T-helper 17 cell (primary cell): ENCODE measurements at regions not wholly inside any gene's neighbourhood (a gene's known extent, or its start where the extent isn't known, plus 50 kb on each side); places are given as distances from the start of the nearest gene placed in this dataset.

Source experiments
- ATAC-seq: fragments of 150-1000 bp; cut with Tn5 transposase; 2 replicates; pipeline ENCODE4 v1.10.0; 2021; ENCODE audit warnings: mild to moderate bottlenecking, moderate library complexity
- DNase-seq, 3 donors: peaks; one replicate each; pipeline versions ENCODE4 v3.0.0 to v3.0.0-alpha.2; 2020 to 2021
- H3K9me3 ChIP-seq: one replicate; pipeline ENCODE4 v1.7.0; 2013; ENCODE audit warnings: low read length, mild to moderate bottlenecking; ENCODE audit not compliant: control insufficient read depth, poor library complexity, severe bottlenecking
- H3K27ac Mint-ChIP-seq: one replicate; pipeline ENCODE4 v1.8.0; 2022; ENCODE audit warnings: mild to moderate bottlenecking, moderate library complexity, mixed read lengths
- H3K27me3 Mint-ChIP-seq: one replicate; pipeline ENCODE4 v1.8.0; 2022; ENCODE audit warnings: mixed read lengths
- H3K36me3 Mint-ChIP-seq: one replicate; pipeline ENCODE4 v1.8.0; 2022; ENCODE audit warnings: low read depth, mixed read lengths
- H3K4me1 Mint-ChIP-seq: one replicate; pipeline ENCODE4 v1.8.0; 2022; ENCODE audit warnings: mild to moderate bottlenecking, mixed read lengths
- H3K4me3 Mint-ChIP-seq: one replicate; pipeline ENCODE4 v1.8.0; 2022; ENCODE audit warnings: mild to moderate bottlenecking, moderate library complexity, mixed read lengths

DNA sequence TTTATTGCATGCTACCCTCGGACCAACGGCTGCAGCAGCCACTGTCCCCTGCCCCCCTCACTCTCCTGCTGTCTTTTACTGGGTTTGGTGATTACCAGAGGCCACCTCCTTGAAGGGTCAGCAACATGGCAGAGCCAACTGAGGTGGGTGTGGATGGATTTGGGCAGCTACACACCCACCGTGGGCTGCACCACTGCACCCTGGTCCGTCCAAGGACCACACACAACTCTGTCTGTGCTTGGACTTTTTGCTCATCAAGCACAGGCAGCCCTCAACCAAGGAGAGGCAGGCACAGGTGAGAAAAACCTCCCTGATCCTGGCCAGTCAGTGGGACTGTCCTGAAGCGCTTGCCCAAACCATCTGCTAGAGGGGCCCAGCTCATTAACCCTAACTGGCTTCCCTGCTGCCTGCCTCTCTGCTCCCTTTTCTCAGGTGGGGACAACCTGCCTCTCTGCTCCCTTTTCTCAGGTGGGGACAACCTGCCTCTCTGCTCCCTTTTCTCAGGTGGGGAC lies 239.5 kb upstream of the PITRM1 start:
- ATAC-seq (no peak), DNase-seq (no peak)
- no peak overlapping the region for H3K4me3 Mint-ChIP-seq
- no peak overlapping the region for H3K27ac Mint-ChIP-seq
- H3K36me3 Mint-ChIP-seq = peaks cover 2% of the 10 kb centered on the region
- H3K9me3 ChIP-seq = no peaks in the 10 kb centered on the region
- peaks cover 7% of the 10 kb centered on the region for H3K4me1 Mint-ChIP-seq
- H3K27me3 Mint-ChIP-seq = peaks cover 4% of the 10 kb centered on the region

DNA sequence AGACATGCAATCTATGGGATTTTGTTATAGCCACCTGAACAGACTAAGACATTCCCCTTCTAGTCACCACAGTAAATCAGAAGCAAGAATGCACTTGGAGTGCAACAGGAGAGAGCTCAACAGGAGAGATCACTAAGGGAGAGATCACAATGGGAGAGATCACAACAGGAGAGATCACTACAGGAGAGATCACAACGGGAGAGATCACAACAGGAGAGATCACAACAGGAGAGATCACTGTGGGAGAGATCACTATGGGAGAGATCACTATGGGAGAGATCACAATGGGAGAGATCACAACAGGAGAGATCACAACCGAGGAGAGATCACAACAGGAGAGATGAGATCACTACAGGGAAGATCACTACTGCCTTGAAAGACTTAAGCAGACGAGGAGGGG lies 238.5 kb upstream of the PITRM1 start:
- H3K4me3 Mint-ChIP-seq = no peak overlapping the region
- DNase-seq (no peak), ATAC-seq (no peak)
- H3K4me1 Mint-ChIP-seq = peaks cover 7% of the 10 kb centered on the region
- no peak overlapping the region for H3K27ac Mint-ChIP-seq
- H3K36me3 Mint-ChIP-seq = peaks cover 2% of the 10 kb centered on the region
- no peaks in the 10 kb centered on the region for H3K9me3 ChIP-seq
- H3K27me3 Mint-ChIP-seq = peaks cover 4% of the 10 kb centered on the region

DNA sequence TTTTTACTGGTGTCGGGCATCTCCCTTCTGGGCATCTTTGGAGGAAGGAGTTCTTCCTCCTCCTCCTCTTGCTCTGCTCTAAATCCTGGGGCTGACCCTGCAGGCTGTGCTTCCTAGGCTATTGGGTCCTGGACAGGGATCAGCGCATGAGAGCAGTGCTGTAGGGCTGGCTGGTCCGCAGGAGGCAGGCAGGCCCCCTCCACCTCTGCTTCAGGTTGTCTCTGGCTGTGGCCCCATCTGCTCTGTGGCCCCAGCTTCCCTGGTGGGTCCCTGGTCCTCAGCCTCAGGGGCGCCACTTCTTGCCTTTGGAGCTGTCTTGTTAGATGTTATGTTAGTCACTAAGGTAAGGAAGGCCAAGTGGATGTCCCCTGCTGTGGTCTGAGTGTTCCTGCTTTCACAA lies 237.3 kb upstream of the PITRM1 start:
- DNase-seq (no peak), ATAC-seq (no peak)
- peaks cover 4% of the 10 kb centered on the region for H3K27me3 Mint-ChIP-seq
- no peak overlapping the region for H3K27ac Mint-ChIP-seq
- H3K4me1 Mint-ChIP-seq = peaks cover 5% of the 10 kb centered on the region
- peaks cover 2% of the 10 kb centered on the region for H3K36me3 Mint-ChIP-seq
- no peaks in the 10 kb centered on the region for H3K9me3 ChIP-seq
- no peak overlapping the region for H3K4me3 Mint-ChIP-seq

DNA sequence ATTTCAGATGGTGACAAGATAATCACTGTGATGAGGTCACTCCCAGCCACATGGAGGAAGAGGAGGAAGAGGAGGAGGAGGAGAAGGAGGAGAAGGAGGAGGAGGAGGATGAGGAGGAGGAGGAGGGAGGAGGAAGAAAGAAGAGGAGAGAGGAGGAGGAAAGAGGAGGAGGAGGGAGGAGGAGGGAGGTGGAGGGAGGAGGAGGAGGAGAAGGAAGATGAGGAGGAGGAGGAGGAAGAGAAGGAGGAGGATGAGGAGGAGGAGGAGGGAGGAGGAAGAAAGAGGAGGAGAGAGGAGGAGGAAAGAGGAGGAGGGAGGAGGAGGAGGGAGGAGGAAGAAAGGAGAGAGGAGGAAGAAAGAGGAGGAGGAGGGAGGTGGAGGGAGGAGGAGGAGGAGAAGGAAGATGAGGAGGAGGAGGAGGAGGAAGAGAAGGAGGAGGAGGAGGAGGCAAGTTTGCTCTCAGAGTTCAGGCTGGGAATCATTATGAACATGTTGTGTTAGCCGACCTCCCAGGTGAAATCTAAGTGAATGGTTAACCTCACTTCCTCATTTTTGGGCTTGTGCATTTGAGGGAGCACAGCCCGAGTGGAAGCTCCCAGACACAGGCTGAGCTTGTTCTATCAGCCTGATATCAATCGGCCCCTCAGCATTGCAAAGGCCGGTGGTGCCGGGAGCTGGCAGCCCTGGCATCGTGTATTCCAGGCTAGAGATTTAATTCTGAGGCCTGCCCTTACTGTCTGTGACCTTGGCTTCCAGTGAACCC lies 236.2 kb upstream of the PITRM1 start:
- Mint-ChIP-seq H3K4me3 (no peak overlapping the region), H3K4me1 (peaks cover 5% of the 10 kb centered on the region), H3K27ac (no peak overlapping the region), H3K27me3 (peaks cover 6% of the 10 kb centered on the region), H3K36me3 (peaks cover 2% of the 10 kb centered on the region)
- no peaks in the 10 kb centered on the region for H3K9me3 ChIP-seq
- no peak for ATAC-seq
- no peak for DNase-seq

DNA sequence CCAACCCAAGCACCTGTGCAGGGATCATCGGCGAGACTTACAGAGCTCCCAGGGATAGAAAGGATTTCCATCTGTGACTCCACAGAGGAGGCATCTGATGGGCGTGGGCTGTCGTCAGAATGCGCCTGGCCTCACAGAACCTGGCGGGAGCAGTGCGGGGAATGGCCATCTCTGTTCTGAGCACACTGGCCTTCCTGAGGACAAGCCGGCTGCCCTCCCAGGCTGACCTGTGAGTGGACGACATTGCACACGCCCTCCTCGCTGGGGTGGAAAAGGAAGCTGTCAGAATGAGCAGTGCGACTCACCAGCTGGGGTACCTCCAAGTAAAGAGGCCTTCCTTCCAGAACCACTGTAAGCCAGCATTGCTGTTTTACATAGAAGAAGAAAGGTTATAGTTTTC lies 234.6 kb upstream of the PITRM1 start:
- no peaks in the 10 kb centered on the region for H3K36me3 Mint-ChIP-seq
- no peaks in the 10 kb centered on the region for H3K4me1 Mint-ChIP-seq
- H3K4me3 Mint-ChIP-seq = no peak overlapping the region
- ATAC-seq = no peak
- no peak overlapping the region for H3K27ac Mint-ChIP-seq
- no peaks in the 10 kb centered on the region for H3K9me3 ChIP-seq
- DNase-seq = no peak
- H3K27me3 Mint-ChIP-seq = peaks cover 8% of the 10 kb centered on the region

DNA sequence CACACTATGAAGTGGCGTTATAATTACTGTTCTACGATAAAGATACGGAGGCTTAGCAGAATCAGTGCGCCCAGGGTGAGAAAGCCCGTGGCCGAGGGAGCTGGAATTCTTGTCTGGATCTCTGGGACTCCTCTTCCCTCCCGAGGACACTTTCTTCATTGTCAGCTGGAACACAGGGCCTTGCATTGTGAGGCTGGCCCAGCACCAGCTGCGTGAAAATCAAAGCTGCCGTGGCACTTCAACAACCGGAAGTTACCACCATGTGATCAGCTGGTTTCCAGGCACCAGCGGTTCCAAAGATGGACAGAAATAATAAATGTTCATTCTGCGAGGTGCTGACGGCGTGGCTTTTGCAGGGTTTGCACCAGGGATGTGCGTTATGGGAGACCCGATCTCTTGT lies 234.0 kb upstream of the PITRM1 start:
- ATAC-seq (no peak), DNase-seq (no peak)
- no peaks in the 10 kb centered on the region for H3K4me1 Mint-ChIP-seq
- H3K27ac Mint-ChIP-seq = no peak overlapping the region
- no peak overlapping the region for H3K4me3 Mint-ChIP-seq
- H3K27me3 Mint-ChIP-seq = peaks cover 8% of the 10 kb centered on the region
- no peaks in the 10 kb centered on the region for H3K36me3 Mint-ChIP-seq
- H3K9me3 ChIP-seq = no peaks in the 10 kb centered on the region

DNA sequence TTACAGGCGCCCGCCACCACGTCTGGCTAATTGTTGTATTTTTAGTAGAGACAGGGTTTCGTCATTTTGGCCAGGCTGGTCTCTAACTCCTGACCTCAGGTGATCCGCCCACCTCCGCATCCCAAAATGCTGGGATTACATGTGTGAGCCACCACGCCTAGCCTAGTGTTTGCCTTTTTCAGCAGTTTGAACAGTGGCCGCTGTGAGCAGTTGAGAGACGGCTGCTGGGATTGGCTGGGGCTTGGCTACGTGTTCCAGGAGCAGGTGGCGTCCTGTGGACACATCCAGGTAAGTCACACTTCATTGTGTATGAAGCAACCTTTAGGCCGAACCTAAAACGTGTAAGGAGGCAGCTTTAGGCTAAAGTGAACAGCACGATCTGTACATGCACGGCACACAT lies 231.8 kb upstream of the PITRM1 start:
- Mint-ChIP-seq H3K4me1 (no peaks in the 10 kb centered on the region), H3K4me3 (no peak overlapping the region)

DNA sequence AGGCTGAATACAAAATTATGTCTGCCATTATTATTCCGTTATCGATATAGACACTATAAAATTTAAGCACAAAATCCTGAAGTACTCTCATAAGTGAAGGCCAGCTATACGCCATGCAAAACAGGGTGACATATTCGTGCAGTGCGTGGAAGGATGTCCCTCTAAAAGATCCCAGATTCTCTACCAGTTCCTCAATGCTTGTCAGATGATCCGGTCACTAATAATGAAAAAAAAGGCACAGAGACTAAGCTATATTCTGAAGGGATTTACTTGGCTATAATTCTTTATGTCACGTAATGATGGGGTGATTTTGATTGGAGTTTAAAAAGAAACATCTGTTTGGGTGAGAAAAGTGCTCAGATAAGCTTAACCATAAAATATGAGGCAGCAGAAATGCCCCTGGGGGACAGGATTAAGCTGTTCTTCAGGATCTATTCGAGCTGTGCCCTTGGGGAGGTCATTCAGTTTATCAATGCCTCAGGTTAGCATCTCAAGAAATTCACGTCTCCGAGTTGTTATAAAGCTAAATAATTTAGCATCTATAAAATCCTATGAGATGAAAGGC lies 229.7 kb upstream of the PITRM1 start:
- peaks cover 10% of the 10 kb centered on the region for H3K27me3 Mint-ChIP-seq
- DNase-seq (no peak), ATAC-seq (no peak)
- H3K36me3 Mint-ChIP-seq = no peaks in the 10 kb centered on the region
- H3K4me3 Mint-ChIP-seq = no peak overlapping the region
- no peaks in the 10 kb centered on the region for H3K9me3 ChIP-seq
- no peak overlapping the region for H3K27ac Mint-ChIP-seq
- H3K4me1 Mint-ChIP-seq = peaks cover 1% of the 10 kb centered on the region

More for the DNA sequence above, 231.8 kb upstream of the PITRM1 start:
- no peaks in the 10 kb centered on the region for H3K9me3 ChIP-seq
- no peak overlapping the region for H3K27ac Mint-ChIP-seq
- no peaks in the 10 kb centered on the region for H3K36me3 Mint-ChIP-seq
- DNase-seq (no peak), ATAC-seq (no peak)
- H3K27me3 Mint-ChIP-seq = peaks cover 8% of the 10 kb centered on the region

DNA sequence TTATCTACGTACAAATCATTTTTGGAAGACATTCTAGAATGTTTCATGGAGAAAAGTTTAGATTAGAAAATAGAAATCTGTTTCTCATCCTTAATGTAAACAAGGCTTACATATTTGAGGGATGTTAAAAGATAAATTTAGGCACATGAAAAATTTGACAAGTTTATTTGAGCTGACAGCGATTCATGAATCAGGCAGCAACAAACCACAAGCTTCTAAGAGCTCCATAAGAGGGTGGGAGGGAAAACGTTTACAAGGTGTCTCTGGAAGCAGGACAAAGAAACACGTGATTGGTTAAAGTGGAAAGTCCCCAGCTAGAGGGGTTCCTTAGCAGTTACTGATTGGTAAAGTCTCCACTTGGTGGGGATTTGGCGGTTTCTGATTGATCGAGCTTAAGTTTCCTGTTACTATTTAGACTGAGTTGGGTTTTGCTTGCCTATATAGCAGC lies 228.9 kb upstream of the PITRM1 start:
- no peaks in the 10 kb centered on the region for H3K9me3 ChIP-seq
- Mint-ChIP-seq H3K27ac (no peak overlapping the region), H3K4me3 (no peak overlapping the region), H3K4me1 (peaks cover 3% of the 10 kb centered on the region), H3K36me3 (no peaks in the 10 kb centered on the region), H3K27me3 (peaks cover 10% of the 10 kb centered on the region)
- ATAC-seq (no peak), DNase-seq (no peak)

DNA sequence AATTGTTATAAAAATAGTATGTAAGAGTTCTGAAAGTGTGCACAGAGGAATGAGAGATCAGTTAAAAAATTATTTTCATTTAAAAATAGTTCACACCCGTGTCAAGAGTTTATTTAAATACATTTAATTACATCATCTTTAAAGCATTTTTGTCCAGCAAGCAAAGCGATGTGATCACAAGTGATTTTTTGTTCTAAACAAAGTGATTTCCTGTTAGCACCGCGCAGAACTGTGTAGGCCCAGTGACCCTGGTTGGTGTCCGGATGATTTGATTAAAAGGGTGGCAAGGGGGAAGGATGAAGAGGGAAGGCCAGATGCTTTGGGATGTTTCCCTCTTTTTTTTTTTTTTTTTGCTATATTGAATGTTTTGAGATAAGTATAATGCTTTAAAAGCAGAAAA lies 227.8 kb upstream of the PITRM1 start:
- no peak for ATAC-seq
- Mint-ChIP-seq H3K4me3 (no peak overlapping the region), H3K36me3 (no peaks in the 10 kb centered on the region), H3K27me3 (peaks cover 14% of the 10 kb centered on the region), H3K27ac (no peak overlapping the region), H3K4me1 (peaks cover 3% of the 10 kb centered on the region)
- DNase-seq = no peak
- no peaks in the 10 kb centered on the region for H3K9me3 ChIP-seq

DNA sequence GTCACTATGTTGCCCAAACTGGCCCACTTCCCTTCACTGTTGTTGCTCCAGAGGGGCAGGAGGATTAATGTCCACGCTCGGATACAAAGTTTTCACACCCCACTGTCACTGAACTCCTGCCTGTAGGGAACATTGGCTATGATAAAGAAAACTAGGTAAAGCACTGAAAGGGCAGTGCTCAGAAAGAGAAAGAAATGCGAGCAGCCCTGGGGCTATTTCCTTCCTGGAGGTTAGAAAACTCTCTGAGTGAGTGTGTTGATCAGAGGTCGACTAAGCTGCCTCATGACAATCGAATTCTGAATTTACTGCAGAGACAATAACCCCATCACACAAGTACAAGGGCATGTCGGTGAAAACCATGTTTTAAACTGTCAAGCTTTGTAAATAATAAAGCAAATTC lies 227.2 kb upstream of the PITRM1 start:
- Mint-ChIP-seq H3K36me3 (no peaks in the 10 kb centered on the region), H3K27me3 (peaks cover 14% of the 10 kb centered on the region), H3K4me1 (peaks cover 3% of the 10 kb centered on the region), H3K4me3 (no peak overlapping the region), H3K27ac (no peak overlapping the region)
- DNase-seq (no peak), ATAC-seq (no peak)
- H3K9me3 ChIP-seq = no peaks in the 10 kb centered on the region

DNA sequence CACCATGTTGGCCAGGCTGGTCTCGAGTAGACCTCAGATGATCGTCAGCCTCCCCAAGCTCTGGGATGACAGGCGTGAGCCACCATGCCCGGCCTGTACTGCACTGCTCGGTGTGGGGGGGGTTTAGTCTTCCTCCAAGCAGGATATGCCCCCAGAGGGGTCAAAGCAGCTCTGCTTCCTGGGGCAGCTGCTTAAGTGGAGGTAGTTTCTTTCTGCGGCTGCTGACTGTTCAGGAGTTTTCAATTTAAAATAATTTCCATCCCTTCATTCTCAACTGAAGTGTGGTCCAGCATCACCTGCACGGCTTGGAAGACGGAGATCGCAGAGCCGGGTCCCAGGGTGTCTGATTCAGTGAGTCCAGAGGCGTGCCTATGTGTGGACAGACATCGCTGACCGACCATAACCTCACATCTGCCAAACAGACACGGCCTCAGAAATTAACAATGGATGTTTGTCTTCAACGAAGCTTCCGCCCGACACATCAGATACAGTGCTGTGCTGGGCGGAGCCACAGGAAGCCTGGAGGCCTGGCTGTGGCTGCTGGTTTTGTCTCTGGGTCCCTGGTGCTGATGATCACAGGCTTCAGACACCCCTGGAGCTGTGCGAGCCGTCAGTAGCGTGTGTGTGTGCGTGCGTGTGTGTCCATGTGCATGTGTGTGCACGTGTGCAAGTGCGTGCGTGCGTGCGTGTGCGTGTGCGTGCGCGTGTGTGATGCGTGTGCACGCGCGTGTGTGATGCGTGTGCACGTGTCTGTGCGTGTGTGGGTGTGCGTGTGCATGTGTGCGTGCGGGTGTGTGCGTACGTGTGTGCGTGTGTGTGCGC lies 226.5 kb upstream of the PITRM1 start:
- Mint-ChIP-seq H3K4me3 (no peak overlapping the region), H3K4me1 (peaks cover 3% of the 10 kb centered on the region)
- no peak for DNase-seq

DNA sequence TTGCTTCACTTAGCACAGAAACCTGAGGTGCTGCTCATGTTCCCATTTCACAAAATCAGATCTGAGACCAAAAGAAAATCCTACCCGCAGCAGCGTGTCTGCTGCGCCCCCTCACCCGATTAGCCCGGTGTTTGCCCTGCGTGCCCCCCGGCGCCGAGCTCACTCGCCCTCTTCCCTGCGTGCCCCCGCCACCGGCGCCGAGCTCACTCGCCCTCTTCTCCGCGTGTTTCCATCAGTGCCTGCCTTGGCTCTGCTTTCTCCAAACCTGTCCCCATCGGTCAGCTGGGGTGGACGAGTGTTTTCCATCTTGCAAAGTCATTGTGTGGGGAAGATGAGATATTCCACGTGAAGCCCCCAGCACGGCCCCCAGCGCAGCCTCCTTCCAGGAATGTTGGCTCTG lies 225.3 kb upstream of the PITRM1 start:
- H3K9me3 ChIP-seq = no peaks in the 10 kb centered on the region
- H3K4me1 Mint-ChIP-seq = peaks cover 3% of the 10 kb centered on the region
- H3K27me3 Mint-ChIP-seq = peaks cover 14% of the 10 kb centered on the region
- no peak for DNase-seq
- no peaks in the 10 kb centered on the region for H3K36me3 Mint-ChIP-seq
- no peak overlapping the region for H3K27ac Mint-ChIP-seq
- no peak overlapping the region for H3K4me3 Mint-ChIP-seq
- ATAC-seq = no peak

More for the DNA sequence above, 226.5 kb upstream of the PITRM1 start:
- Mint-ChIP-seq H3K36me3 (no peaks in the 10 kb centered on the region), H3K27me3 (peaks cover 14% of the 10 kb centered on the region), H3K27ac (no peak overlapping the region)
- H3K9me3 ChIP-seq = no peaks in the 10 kb centered on the region
- ATAC-seq = no peak
